MM.1S (cell line): ENCODE measurements at regions not wholly inside any gene's neighbourhood (a gene's known extent, or its start where the extent isn't known, plus 50 kb on each side); places are given as distances from the start of the nearest gene placed in this dataset.

Experiments
- EZH2 ChIP-seq: fragments of 300-600 bp; sonication (generic); optimal IDR thresholded peaks from 2 replicates; pipeline ENCODE3; 2017; ENCODE audit warnings: low read depth, mild to moderate bottlenecking, antibody characterized with exemption, low read length, mixed read lengths
- EZH2phosphoT487 ChIP-seq: fragments of 300-600 bp; sonication (generic); IDR thresholded peaks from 2 replicates; pipeline ENCODE4 v1.6.1; 2018; ENCODE audit warnings: antibody characterized with exemption, low read length
- TF ChIP-seq, protein P1 (sequence below): fragments of 300-600 bp; sonication (generic); IDR thresholded peaks from 2 replicates; pipeline ENCODE4 v1.5.1; 2016; ENCODE audit warnings: antibody characterized with exemption, low read length, mixed read lengths

DNA sequence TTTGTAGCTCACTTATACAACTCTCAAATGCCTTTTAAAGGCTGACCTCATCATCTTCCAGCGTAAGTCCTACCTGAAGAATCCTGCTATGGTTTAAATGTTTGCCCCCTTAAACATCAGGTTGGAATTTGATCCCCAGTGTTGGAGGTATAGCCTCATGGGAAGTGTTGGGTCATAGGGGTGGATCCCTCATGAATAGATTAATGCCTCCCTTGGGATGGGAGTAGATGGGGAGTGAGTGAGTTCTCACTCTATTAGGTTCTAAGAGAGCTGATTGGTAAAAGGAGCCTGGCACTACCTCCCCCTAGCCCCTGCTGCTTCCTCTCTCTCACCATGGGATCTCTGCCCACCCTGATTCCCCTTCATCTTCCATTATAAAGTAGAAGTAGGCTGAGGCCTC is 285.6 kb downstream of the FZD1 start:
- TF ChIP-seq, protein P1, sequence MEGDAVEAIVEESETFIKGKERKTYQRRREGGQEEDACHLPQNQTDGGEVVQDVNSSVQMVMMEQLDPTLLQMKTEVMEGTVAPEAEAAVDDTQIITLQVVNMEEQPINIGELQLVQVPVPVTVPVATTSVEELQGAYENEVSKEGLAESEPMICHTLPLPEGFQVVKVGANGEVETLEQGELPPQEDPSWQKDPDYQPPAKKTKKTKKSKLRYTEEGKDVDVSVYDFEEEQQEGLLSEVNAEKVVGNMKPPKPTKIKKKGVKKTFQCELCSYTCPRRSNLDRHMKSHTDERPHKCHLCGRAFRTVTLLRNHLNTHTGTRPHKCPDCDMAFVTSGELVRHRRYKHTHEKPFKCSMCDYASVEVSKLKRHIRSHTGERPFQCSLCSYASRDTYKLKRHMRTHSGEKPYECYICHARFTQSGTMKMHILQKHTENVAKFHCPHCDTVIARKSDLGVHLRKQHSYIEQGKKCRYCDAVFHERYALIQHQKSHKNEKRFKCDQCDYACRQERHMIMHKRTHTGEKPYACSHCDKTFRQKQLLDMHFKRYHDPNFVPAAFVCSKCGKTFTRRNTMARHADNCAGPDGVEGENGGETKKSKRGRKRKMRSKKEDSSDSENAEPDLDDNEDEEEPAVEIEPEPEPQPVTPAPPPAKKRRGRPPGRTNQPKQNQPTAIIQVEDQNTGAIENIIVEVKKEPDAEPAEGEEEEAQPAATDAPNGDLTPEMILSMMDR: no peak
- no peak for TF ChIP-seq EZH2phosphoT487
- TF ChIP-seq EZH2: no peak
